ENCODE measurements at regions not wholly inside any gene's neighbourhood (a gene's known extent, or its start where the extent isn't known, plus 50 kb on each side); places are given as distances from the start of the nearest gene placed in this dataset.
A peak's percentile ranks its signal among the peaks of the same experiment; 100 is the strongest.

DNA sequence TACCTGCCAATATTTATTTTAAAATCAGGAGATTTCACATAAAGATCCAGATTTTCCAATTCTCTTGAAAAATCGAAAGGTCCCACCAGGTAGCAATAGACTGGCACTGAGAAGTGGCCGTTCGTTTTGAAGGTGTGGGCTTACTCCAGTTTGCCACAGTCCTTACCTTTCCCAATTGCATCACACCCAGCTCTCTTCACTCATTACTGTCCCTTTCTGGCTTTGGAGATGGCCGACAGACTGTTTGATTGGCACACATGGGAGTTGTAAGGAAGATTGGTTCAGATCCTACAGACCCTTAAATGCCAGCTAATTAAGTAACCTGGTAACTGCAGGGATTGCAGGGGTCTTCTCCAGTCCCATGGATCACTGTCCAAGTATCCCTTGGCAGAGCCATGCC lies 68.7 kb upstream of the LARP1 start (continued):
- TF ChIP-seq, protein P1, sequence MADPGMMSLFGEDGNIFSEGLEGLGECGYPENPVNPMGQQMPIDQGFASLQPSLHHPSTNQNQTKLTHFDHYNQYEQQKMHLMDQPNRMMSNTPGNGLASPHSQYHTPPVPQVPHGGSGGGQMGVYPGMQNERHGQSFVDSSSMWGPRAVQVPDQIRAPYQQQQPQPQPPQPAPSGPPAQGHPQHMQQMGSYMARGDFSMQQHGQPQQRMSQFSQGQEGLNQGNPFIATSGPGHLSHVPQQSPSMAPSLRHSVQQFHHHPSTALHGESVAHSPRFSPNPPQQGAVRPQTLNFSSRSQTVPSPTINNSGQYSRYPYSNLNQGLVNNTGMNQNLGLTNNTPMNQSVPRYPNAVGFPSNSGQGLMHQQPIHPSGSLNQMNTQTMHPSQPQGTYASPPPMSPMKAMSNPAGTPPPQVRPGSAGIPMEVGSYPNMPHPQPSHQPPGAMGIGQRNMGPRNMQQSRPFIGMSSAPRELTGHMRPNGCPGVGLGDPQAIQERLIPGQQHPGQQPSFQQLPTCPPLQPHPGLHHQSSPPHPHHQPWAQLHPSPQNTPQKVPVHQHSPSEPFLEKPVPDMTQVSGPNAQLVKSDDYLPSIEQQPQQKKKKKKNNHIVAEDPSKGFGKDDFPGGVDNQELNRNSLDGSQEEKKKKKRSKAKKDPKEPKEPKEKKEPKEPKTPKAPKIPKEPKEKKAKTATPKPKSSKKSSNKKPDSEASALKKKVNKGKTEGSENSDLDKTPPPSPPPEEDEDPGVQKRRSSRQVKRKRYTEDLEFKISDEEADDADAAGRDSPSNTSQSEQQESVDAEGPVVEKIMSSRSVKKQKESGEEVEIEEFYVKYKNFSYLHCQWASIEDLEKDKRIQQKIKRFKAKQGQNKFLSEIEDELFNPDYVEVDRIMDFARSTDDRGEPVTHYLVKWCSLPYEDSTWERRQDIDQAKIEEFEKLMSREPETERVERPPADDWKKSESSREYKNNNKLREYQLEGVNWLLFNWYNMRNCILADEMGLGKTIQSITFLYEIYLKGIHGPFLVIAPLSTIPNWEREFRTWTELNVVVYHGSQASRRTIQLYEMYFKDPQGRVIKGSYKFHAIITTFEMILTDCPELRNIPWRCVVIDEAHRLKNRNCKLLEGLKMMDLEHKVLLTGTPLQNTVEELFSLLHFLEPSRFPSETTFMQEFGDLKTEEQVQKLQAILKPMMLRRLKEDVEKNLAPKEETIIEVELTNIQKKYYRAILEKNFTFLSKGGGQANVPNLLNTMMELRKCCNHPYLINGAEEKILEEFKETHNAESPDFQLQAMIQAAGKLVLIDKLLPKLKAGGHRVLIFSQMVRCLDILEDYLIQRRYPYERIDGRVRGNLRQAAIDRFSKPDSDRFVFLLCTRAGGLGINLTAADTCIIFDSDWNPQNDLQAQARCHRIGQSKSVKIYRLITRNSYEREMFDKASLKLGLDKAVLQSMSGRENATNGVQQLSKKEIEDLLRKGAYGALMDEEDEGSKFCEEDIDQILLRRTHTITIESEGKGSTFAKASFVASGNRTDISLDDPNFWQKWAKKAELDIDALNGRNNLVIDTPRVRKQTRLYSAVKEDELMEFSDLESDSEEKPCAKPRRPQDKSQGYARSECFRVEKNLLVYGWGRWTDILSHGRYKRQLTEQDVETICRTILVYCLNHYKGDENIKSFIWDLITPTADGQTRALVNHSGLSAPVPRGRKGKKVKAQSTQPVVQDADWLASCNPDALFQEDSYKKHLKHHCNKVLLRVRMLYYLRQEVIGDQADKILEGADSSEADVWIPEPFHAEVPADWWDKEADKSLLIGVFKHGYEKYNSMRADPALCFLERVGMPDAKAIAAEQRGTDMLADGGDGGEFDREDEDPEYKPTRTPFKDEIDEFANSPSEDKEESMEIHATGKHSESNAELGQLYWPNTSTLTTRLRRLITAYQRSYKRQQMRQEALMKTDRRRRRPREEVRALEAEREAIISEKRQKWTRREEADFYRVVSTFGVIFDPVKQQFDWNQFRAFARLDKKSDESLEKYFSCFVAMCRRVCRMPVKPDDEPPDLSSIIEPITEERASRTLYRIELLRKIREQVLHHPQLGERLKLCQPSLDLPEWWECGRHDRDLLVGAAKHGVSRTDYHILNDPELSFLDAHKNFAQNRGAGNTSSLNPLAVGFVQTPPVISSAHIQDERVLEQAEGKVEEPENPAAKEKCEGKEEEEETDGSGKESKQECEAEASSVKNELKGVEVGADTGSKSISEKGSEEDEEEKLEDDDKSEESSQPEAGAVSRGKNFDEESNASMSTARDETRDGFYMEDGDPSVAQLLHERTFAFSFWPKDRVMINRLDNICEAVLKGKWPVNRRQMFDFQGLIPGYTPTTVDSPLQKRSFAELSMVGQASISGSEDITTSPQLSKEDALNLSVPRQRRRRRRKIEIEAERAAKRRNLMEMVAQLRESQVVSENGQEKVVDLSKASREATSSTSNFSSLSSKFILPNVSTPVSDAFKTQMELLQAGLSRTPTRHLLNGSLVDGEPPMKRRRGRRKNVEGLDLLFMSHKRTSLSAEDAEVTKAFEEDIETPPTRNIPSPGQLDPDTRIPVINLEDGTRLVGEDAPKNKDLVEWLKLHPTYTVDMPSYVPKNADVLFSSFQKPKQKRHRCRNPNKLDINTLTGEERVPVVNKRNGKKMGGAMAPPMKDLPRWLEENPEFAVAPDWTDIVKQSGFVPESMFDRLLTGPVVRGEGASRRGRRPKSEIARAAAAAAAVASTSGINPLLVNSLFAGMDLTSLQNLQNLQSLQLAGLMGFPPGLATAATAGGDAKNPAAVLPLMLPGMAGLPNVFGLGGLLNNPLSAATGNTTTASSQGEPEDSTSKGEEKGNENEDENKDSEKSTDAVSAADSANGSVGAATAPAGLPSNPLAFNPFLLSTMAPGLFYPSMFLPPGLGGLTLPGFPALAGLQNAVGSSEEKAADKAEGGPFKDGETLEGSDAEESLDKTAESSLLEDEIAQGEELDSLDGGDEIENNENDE (IDR thresholded peaks at IDR 0.05; ENCODE audit: insufficient replicate concordance, low read length) = no peak
- TF ChIP-seq ZNF274 (IDR thresholded peaks at IDR 0.05; ENCODE audit: borderline replicate concordance, extremely low read depth, low read length) (no peak), KDM1A (IDR thresholded peaks at IDR 0.05; ENCODE audit: borderline replicate concordance, low read length) (peak; percentile 9; the same call in 1 of the 2 replicates), RFX5 (IDR thresholded peaks at IDR 0.05; ENCODE audit: borderline replicate concordance, low read depth, low read length) (no peak), EGR1 (IDR thresholded peaks at IDR 0.05; ENCODE audit: borderline replicate concordance, low read depth, low read length) (no peak), BRCA1 (IDR thresholded peaks at IDR 0.05; ENCODE audit: low read depth, low read length) (no peak), SIN3A (conservative IDR thresholded peaks at IDR 0.05 in 1 of 2, IDR thresholded peaks at IDR 0.05 in 1 of 2; ENCODE audit: low read depth in 1 of 2, low read length in 2 of 2) (no peak), SP2 (IDR thresholded peaks at IDR 0.05; ENCODE audit: low read length) (no peak)
